OCI-M2 (cell line): ENCODE measurements at regions not wholly inside any gene's neighbourhood (a gene's known extent, or its start where the extent isn't known, plus 50 kb on each side); places are given as distances from the start of the nearest gene placed in this dataset.

Source experiments
- DNase-seq: peaks from one replicate; lab custom pipeline; 2025; ENCODE audit not compliant: unreplicated experiment; lab: John Stamatoyannopoulos, UW

GRCh38 chr12:127509066-127509778 is 757.7 kb upstream of the TMEM132C start:
- no peak for DNase-seq

DNA sequence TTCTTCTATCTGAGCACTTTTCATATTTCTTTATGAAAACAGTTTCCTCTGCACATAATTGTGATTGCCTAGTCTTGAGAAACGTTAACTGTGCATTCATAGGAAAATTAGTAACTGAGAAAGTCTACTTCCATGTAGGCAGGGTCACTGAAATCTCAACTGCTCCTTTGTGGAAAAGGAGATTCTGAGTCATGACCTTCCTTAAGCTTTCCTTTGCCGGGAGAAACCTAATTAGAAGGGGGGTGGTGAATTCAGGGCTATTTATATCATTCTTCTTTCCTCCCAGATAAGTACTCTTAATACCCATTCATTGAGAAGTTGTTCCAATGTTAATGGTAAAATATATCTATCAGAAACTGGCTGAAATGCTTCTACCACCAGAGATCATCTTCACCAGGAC is 751.0 kb upstream of the TMEM132C start:
- DNase-seq = no peak

GRCh38 chr12:127516467-127516866 is 750.5 kb upstream of the TMEM132C start:
- DNase-seq = no peak

DNA sequence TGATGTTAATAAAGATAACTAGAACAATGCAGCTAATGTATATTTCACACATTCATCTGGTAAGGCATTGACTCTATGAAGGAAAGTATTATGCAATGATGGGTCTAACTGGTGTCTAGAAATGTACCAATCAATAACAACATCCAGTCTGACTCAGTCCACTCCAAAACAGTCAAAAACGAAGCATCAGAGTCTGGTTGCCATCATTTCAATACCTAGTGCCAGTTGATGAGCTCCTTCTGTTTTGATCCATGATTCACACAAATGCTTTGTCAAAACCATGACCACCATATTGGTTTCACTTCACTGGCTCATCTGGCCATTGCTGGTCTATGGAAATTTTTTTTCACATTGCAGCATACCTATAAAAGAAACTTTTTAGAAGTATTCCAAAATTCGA is 747.2 kb upstream of the TMEM132C start:
- DNase-seq = no peak

DNA sequence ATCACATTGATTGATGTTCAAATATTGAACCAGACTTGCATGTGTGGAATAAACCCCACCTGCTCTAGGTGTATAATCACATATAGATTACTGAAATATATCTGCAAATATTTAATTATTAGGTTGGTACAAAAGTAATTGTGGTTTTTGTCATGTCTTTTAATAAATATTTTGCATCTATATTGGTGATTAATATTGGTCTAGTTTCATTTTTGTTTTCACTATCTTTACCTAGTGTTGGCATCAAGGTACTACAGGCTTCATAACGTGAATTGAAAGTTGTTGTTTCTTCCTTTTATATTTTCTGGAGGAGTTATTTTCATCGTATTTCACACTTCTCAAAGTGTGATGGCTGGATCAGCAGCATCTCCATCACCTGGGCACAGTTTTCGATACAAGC is 740.0 kb upstream of the TMEM132C start:
- DNase-seq = no peak

GRCh38 chr12:127528551-127528950 is 738.4 kb upstream of the TMEM132C start:
- DNase-seq = no peak

- no peak for DNase-seq
These were observed 735.4 kb upstream of the TMEM132C start for GRCh38 chr12:127531542-127531941.

DNA sequence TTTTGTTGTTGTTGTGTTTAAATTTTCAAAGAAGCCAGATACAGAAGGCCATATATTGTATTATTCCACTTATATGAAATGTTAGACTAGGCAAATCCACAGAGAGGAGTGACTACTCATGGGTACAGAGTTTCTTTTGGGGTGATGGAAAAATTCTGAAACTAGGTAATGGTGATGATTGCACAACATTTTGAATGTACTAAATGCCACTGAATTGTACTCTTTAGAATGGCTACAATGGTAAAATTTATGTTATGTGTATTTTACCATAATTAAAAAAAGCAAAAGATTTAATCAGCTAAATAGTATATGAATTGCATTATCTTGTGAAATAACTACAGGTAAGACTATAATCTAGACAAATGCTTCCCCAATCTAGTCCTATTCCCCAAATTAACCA is 733.6 kb upstream of the TMEM132C start:
- DNase-seq = no peak

DNA sequence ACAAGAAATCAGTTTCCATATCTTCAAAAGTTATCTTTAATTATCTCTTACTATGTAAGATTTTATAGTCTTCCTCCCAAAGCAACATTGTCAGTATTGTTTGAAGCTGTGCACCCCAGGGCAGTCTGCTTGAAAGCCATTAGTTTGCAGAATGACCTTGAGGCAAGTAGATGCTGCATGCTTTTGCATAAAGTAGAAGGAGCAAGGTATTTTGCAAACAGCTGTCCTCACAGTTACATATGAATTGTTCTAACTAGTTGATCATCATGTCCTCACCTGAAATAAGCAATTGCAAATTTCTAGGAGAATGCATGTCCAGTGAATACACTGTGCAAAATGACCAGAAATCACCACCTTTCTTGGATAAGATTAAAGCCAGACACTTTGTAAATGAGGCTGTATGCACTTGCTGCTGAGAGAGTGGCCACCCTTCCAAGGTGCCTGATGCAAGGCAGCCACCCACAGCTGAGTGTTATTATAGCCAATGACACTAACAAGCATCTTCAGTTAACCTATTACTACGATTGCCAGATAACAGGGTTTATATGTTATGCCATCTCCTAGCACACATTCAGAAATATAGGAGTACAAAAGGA is 730.0 kb upstream of the TMEM132C start:
- DNase-seq = no peak

- no peak for DNase-seq
These were observed 728.7 kb upstream of the TMEM132C start for GRCh38 chr12:127538316-127538715.

- no peak for DNase-seq
These were observed 727.6 kb upstream of the TMEM132C start for GRCh38 chr12:127539226-127539858.

GRCh38 chr12:127542391-127542790 is 724.6 kb upstream of the TMEM132C start:
- no peak for DNase-seq

- no peak for DNase-seq
These were observed 724.0 kb upstream of the TMEM132C start for GRCh38 chr12:127542931-127543330.

GRCh38 chr12:127546721-127547505 is 720.1 kb upstream of the TMEM132C start:
- DNase-seq = no peak

DNA sequence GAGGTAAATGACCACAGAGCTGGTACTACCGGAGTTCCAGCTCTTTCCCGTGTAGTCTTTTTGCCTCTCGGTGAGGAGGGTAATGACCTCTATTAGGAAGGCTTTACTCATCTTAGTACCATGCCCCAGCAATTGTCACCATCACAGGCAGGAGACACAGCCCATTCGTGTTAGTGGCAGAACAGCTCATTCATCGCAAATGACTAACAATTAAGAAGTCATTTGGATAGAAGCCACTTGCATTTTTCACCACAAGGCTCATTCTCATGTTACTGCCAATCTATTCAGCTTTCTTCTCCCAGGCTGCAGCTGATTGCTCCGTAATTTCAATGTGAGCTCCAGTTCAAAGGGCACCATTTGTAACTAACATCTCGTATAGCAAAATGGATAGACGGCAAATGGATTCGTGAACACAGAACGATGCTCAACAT is 718.8 kb upstream of the TMEM132C start:
- DNase-seq = no peak

- no peak for DNase-seq
These were observed 716.7 kb upstream of the TMEM132C start for GRCh38 chr12:127550271-127550670.

- no peak for DNase-seq
These were observed 714.1 kb upstream of the TMEM132C start for GRCh38 chr12:127552838-127553237.

DNA sequence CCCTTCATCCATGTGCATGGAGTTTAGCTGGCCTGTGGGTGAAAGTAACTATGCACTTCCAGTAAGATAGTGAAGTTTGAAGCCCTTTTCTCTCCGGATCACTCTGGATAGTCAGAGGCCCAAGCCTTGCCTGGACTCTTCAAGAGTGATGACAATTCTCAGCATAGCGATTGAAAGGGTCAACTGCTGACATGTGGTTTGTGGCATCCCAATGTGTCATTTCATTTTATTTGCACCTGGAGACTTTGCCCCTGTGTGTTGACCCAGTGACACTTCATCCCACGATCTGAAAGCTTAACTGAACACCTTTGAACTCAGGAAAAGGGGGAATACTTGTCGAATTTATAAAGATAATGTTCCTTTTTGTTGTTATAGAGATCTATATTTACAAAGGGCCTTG is 711.9 kb upstream of the TMEM132C start:
- DNase-seq = no peak

GRCh38 chr12:127556231-127556886 is 710.6 kb upstream of the TMEM132C start:
- DNase-seq = no peak

GRCh38 chr12:127558361-127558760 is 708.6 kb upstream of the TMEM132C start:
- no peak for DNase-seq
